C4-2B (cell line): ENCODE measurements at regions not wholly inside any gene's neighbourhood (a gene's known extent, or its start where the extent isn't known, plus 50 kb on each side); places are given as distances from the start of the nearest gene placed in this dataset.

Experiments used
- ZFX ChIP-seq: fragments of 450-650 bp; IDR thresholded peaks from 2 replicates; pipeline ENCODE4 v1.6.1; 2017
- TF ChIP-seq, protein P1 (sequence below): fragments of 450-650 bp; conservative IDR thresholded peaks from 2 replicates; pipeline ENCODE4 v1.5.1; 2017; ENCODE audit warnings: mild to moderate bottlenecking

DNA sequence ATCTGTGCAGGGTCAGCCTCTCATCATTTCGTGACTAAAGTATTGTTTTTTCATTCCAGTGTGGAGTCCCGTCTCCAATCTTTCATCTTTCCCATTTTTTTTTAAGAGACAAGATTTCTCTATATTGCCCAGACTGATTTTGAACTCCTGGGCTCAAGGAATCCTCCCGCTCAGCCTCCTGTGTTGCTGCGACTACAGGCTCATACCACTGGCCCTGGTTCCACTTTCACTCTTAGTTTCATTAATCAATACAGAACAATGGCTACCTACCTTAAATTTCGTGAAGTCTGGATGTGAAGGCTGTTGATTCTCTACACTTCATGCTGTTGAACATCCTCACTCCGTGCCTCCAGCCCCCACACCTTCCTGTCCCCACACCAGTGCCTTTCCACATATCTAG is 97.7 kb upstream of the GREM2 start:
- TF ChIP-seq, protein P1, sequence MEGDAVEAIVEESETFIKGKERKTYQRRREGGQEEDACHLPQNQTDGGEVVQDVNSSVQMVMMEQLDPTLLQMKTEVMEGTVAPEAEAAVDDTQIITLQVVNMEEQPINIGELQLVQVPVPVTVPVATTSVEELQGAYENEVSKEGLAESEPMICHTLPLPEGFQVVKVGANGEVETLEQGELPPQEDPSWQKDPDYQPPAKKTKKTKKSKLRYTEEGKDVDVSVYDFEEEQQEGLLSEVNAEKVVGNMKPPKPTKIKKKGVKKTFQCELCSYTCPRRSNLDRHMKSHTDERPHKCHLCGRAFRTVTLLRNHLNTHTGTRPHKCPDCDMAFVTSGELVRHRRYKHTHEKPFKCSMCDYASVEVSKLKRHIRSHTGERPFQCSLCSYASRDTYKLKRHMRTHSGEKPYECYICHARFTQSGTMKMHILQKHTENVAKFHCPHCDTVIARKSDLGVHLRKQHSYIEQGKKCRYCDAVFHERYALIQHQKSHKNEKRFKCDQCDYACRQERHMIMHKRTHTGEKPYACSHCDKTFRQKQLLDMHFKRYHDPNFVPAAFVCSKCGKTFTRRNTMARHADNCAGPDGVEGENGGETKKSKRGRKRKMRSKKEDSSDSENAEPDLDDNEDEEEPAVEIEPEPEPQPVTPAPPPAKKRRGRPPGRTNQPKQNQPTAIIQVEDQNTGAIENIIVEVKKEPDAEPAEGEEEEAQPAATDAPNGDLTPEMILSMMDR, result no peak
- no peak for TF ChIP-seq ZFX
